Left kidney (tissue), 1 donor: ENCODE measurements at regions not wholly inside any gene's neighbourhood (a gene's known extent, or its start where the extent isn't known, plus 50 kb on each side); places are given as distances from the start of the nearest gene placed in this dataset.
"Not testable (repeated sequence)": the region's sequence is repeated elsewhere in the genome, so short reads cannot be mapped to it uniquely, and the experiment has no call there.

Experiments
- DNase-seq: peaks from one replicate; pipeline ENCODE4 v3.0.0-alpha.2; 2013

DNA sequence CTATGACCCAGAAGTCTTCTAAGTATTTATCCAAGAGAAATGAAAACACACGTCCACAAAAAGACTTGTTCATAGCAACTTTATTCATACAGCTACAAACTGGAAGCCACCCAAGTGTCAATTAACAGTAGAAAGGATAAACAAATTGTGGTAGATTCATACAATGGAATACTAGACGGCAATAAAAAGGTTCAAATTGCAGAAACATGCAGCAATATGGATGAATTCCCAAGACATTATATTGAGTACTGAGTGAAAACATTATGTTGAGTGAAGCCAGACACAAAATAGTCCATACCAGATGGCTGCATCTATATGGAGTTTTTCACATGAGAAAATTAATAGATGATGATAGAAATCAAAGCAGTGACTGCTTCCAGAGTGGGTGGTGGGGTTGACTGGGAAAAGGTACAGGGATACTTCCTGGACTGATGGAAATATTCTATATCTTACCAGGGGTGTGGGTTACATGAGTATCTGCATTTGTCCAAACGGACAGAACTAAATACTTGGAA, 292.0 kb downstream of the FGFR2 start:
- no peak for DNase-seq

DNA sequence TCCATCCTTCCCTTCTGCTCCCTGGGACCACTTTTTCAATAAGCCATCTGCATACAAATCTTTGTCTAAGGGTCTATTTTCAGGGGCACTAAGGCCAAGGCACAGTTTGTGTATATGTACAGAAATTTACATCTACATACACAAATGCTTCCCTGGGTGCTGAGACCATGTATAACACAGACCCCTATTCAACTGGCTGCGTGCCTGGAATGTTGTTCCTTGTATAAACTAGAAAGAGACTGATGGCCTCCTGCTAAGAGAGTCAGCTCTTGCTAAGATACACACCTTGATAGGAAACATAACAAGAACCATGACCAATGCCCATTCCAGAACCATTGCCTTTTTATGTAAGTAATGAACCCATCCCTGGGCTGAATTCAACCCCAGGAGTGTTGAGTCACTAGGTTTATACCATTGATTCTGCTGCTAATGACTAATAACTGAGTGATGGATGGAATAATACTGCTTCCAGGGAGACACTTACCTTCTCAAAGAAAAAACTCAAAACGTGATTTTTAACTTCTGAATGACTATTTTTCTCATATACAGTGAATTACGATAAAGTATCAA, 290.7 kb downstream of the FGFR2 start:
- DNase-seq, result no peak

DNA sequence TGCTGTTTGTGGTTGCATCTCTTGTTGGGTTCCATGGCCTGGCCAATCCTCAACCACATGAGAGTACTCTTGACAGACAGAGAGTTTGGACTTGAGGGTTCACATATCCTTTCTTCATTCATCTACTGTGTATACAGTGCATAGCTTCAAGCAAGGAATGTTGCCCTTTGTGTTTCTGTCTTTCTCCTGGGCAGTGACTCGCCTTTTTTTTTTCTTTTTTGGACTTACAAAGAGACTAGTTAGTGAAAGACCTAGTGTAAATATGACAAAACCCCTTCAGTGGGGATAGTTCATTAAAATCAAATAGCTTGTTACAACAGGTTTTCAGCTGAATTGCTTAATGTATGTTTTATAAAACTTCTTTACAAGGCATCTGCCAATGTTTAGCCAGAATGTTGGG, 290.2 kb downstream of the FGFR2 start:
- DNase-seq, result no peak

DNA sequence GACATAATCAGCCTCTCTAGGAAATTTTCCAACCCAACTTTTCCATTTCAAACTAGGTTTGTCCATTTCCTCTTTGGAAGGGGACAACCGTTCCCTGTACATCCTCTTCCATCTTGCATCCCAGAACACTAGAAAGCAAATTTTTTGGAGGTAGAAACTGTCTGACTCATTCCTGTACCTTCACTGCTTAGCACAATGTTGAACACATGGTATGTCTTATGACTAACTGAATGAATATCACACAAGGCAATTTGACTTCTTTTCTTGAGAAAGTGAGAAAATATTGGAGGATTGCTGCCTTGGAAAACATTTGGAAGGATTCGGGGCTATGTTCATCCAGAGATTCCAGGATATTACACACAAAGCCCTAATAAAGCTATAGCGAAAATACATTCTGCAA, 289.1 kb downstream of the FGFR2 start:
- DNase-seq, result no peak

DNA sequence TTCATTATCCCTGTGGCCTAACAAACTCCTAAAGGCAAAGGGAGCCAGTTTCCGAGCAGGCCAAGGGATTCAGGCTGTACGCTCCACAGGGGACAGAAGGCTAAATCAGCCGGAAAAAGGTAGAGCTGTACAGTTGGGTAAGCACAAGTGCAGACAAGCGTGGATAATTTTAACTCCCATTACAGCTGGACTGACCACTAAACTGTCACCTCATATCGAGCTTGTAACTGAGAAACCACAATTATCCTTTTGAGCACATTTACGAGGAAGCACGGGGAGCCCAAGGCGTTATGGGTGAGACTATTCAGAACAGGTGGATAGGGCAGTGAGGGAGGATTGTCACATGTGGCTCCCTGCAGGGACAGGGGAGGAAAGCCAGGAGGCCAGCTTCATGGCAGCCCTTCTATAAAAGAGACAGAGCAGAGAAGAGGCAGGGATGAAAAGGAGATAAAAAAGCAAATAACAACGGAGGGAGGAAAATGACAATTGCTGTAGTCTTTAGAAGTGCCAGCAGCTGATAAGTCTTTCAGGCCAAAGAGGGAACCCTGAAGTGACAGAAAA, 288.0 kb downstream of the FGFR2 start:
- peak; percentile 54 for DNase-seq

DNA sequence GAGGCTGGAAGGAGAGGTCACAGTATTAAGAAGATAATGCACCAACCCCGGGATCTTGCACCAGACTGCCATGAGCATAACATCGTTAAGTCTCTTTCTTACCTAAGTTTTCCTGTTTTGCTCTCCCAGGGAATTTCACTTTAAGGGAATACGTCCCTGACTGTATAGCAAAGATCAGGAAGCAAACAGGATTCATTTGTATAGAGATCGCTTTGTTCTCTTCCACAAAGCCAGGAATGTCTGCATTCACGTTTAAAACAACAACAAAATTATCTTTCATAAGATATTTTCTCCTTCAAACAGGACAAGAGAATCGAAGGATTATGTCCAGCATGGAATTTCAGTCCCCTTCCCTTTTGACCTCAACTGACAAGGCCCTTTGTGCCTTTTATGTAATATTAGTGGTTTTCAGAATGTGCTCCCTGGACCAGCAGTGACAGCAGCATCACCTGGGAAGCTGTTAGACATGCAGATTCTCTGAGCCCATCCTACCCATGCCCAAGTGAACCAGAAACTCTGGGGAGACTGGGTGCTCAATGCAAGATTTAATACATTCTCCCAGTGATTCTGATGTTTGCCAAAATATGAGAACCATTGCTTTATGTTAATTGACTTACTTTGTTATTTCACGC, 286.3 kb downstream of the FGFR2 start:
- no peak for DNase-seq

DNA sequence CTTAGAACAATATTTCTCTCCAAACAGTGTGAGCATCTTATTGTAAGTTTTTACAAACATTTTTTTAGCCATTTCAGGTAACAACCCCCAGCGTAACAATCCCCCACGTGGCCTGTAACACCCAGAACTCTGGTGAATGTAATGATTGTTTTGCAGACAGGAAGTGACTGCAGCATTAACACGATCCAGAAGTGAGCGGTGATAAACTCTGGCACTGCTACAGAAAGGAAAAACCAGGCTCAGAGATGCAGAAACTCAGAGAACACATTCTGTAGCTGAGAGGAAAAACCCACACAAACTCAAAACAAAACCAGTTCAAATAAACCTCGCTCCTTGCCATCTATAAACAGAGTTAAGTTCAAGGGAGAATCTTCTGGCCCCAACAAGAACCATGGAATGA, 285.7 kb downstream of the FGFR2 start:
- no peak for DNase-seq

DNA sequence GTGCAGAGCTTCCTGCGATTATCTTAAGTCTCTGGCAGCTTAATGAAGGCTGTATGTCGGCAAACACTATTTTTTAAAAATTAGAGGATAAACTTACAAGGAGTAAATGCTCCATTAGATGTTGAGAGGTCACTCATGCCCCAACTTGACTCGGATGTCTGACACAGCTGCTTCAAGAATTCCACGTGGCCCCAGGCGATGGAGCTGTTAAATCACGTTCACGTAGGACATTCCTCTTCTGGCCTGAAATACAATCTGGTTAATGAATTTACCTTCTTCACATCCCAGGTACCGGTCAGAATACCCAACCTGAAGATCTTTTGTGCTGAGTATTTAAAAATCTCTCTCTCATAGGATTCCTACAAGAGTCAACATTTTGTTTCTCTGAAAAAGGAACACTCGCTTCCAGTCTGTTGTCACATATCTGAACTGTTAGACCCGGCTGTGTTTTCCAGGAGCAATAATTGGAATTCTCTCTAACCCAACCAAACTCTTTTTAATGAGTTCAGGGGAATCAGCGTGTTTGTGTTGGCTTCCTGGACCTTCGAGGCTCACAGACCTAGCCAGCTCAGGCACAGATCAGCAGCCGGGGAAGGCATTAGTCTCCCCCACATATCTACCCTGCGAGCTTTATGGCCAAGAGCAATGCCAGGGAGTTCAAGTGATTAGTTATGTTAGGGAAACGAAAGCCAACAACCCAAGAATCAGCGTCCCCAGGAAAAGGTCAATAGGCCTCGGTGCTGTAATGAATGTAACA, 284.9 kb downstream of the FGFR2 start:
- DNase-seq, result no peak

DNA sequence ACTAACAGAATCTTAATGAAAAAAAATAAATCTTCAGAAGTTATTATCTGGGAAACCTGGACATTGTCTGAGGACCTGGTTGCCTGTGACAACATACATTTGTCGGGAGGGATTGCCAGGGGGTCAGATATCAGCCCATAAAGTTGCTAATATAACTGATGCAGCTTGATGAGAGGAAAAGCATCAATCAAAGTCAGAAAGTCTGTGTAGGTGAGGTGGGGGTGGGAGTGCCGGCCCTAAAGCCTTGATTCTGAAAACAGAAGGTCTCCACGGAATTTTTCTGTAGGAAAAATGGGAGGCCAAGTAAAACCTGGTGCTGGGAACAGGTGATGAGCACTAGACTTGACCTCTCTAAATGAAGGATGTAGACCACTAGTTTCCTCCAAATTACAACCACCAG, 281.8 kb downstream of the FGFR2 start:
- no peak for DNase-seq

DNA sequence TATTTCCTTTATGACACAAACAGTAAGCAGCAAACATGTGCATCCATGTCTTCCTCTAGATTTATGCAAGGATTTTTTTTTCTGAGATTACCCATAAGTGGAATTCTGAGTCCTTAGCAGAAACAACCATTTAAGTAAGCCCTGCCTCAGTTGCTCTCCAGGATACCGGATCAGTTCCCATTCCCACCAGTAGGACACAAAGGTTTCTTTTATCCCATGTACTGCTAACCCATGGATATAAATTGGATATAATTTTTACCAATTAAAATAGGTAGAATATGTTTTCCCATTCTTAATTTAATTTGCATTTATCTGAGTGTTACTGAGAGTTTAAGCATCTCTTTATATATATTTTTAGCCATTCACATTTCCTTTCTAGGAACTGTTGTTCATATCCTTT, 280.9 kb downstream of the FGFR2 start:
- no peak for DNase-seq

DNA sequence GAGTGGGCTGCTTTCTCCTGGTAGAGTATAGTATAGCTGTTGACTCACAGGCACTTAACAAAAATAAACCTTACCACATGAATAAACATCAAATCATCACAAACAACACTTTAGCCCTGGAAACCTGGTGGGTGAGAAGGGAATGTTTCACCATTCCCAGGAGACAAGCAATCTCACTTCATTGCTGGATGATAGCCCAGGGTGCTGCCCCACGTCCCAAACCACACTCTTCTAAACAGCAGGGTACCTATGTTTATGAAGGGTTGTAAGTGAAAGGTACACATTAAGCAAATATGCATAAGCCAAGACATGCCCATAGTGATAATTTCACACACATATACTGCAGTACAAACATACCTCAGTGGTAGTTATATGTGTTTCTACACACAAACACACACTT, 276.2 kb downstream of the FGFR2 start:
- no peak for DNase-seq

DNA sequence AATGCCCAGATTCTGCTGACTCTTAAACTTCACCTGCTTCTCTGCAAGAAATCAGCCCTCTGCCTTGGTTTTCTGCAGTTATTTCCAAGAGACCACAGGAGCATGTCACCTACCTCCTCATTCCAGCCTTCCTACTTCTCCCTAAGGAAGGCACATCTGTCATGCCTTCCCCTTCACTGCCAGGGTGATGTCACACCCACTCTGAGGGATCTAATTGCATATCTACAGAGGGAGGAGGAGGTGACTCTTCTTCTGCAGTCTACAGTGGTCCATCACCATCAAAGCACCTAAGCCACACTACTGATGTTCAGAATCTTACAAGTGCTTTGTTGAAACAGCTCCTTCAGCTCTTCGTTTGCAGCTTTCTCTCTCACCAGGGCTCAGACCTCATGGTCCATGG, 275.5 kb downstream of the FGFR2 start:
- no peak for DNase-seq

DNA sequence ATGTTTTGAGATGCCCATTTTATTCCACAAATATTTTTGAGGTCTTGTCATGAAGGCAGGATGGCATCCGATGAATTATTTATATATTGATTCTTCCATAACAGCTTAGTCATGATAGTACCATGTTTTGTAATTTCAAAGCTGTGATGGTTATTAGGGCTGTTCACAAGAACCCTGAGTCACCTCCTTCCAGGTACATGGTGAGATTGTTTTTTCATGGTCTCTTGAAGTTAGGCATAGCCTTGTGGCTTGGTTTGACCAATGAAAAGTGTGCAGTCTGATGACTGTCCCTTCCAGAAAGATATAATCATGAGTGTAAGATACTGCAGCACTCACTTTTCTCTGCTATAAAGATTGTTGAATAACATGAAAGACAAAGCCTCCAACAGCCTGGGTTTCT, 274.8 kb downstream of the FGFR2 start:
- no peak for DNase-seq

DNA sequence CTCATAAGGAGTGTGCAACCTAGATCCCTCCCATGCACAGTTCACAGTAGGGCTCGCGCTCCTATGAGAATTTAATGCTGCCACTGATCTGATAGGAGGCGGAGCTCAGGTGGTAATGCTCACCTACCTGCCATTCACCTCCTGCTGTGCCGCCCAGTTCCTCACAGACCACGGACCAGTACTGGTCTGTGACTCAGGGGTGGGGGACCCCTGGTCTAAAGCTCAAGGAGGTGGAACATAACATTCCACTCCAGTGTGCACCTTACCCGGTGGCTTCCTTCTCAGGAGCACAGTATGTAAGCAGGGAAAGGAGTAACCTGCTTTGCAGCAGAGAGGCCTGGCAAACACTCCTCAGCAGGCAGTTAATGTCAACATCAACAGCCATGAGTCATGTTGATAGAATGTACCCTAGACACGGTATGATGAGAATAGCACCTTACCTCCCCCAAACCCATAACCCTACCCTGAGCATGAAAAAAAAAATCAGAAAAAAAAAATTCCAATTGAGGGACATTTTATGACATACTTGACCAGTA, 273.5 kb downstream of the FGFR2 start:
- DNase-seq, result no peak

DNA sequence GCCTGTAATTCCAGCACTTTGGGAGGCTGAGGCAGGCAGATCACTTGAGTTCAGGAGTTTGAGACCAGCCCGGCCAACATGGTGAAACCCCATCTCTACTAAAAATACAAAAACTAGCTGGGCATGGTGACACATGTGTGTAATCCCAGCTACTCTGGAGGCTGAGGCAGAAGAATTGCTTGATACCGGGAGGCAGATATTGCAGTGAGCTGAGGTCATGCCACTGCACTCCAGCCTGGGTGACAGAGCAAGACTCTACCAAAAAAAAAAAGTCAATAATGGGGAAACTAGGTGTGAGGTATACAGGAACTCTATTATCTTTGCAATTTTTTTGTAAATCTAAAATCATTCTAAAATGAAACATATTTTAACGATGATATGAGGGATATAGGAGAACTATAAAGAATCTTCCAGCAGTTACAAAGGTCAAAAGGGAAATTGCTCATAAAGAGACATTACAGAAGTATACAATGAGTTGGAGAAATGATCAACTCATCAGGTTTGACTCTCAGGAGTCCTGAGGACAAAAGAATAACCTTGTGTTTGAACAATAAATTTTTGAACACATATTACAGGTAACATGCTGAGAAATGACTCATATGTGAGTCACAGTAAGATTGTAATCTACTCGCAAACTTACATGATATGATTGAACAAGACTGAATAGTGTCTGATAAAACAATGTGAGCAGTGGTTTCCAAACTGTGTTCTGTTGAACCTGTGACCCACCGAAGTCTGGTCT, 272.6 kb downstream of the FGFR2 start:
- DNase-seq, result no peak

DNA sequence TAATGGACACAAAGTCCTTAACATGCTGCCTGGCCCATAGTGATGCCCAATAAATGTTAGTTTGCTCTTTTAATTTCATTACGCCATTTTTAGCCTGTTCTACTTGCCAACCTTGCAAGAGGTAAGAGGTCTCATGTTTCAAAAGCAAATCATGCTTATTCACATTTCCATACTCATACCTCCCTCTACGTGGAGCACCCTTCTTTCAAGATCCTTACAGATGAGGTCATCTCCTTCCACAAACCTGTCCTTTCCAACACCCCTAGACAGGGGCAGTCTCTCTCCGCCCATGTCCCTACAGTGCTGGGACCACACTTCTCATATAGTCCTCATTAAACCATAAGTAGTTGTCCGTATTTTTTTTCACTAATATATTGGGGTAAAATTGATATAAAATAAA, 271.3 kb downstream of the FGFR2 start:
- no peak for DNase-seq

DNA sequence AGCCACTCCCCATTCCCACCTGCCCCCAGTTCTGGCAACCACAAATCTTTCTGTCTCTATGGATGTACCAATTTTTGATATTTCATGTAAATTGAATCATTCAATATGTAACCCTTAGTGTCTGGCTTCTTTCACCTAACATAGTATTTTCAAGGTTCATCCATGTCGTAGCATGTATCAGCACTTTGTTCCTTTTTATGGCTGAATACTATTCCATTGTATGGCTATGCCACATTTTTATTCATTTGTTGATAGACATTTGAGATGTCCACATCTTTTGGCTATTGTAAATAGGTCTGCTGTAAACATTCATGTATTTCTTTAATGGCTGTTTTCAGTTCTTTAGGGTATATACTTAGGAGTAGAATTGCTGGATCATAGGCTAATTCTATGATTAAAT, 270.5 kb downstream of the FGFR2 start:
- no peak for DNase-seq

DNA sequence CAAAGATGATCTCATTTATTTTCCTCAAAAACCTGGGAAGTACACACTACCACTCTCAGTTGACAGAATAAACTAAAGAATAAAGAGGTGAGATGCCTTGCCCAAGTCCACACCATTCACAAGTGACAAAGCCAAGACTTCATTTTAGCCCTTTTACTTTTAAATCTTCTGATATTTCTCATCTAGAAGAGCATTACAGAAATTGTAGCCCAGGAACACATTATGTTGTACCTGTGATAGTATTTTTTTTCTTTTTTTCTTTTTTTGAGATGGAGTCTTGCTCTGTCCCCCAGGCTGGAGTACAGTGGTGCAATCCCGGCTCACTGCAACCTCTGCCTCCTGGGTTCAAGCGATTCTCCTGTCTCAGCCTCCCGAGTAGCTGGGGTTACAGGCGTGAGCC, 268.6 kb downstream of the FGFR2 start:
- not testable (repeated sequence) for DNase-seq

DNA sequence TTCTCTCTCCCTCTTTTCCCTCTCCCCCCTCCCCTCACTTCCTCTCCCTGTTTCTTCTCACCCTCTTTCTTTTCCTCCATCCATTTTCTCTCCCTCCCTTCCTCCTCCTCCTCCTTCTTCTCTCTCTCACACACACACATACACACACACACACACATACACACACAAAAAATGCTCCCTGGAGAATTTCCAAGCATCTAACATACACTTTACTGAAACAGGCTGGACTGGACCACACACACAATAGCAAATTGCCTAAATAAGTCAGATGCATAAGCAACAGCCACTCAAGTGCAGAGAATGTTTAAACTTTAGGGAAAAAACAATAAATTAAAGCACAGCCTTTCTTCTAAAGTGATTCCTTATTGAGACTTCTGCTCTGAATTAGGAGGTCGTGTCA, 267.7 kb downstream of the FGFR2 start:
- peak; percentile 72 for DNase-seq

DNA sequence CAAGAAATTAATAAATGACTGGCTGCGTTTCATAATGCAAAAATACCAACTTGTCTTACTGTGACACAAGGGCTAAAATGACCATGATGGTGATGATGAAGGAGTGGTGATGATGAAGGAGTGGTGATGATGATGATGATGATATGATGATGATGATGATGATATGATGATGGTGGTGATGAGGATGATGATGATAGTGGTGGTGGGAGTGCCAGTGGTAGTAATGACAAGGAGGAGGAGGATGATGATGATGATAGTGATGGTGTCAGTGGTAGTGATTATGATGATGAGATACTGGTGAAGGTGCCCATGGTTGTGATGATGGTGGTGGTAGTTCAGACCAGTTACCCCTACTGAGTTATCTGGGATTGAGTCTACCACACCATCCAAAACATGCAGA, 265.9 kb downstream of the FGFR2 start:
- DNase-seq, result no peak

DNA sequence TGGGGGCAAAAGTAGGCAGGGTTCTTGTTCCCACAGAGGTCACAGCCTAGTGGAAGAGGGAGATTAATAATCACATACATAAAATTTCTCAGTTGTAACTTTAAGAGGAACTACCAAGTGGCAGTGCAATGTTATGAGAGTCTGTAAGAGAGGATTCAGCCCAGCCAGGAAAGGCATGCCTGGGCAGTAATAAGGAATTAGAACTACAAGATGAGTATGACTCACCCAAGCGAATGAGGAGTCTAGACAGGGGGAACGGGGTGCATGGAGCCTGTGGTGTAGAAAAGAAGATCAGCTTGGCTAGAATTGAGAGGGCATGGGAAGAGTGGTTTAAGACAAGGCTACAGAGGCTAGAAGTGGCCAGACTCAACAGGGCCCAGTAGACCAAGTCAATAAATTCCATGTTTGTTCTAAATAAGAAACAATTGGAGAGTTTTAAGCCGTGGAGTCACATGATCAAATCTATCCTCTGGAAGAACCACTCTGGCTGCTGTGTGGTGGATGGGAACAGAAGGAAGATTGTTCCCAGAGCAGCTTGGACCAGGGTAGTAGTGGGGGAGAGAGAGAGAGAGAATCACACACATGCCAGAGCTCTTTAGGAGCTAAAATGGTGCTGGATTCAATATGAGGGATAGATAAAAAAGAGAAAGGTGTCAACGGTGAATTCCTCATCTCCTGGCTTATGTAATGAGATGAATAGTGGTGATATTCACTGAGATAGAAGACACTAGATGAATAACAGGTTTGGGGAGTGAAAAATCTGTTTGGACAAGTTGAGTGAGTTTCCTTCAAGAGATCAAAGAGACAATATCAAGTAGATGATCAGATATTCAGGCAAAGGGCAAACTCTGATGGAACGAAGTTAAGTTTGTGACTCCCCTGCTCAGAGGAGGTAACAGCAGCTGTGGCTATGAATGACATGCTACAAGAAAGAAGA, 265.1 kb downstream of the FGFR2 start:
- DNase-seq, result no peak
